GM12878 (cell line): ENCODE measurements at regions not wholly inside any gene's neighbourhood (a gene's known extent, or its start where the extent isn't known, plus 50 kb on each side); places are given as distances from the start of the nearest gene placed in this dataset.

ENCODE experiments used
- ATAC-seq: fragments of 200-7000 bp; cut with Tn5 transposase; 3 replicates; pipeline ENCODE4 v1.9.1; 2020; ENCODE audit warnings: mild to moderate bottlenecking, moderate library complexity
- BruUV-seq: library from RNA; stranded (reverse); fragments of 400-500 nt; replicated peaks from 2 replicates; lab custom pipeline; 2021; lab: Mats Ljungman, UMichigan
- CTCF ChIA-PET: fragments of 300-600 bp; sonication (Branson Sonifier 250); formaldehyde crosslinking; extraction: SDS; loops from one replicate; lab custom pipeline; 2021; ENCODE audit warnings: inconsistent platforms; lab: Yijun Ruan, JAX
- POLR2A ChIA-PET: fragments of 350-600 bp; formaldehyde crosslinking; extraction: SDS; loops from one replicate; lab custom pipeline; 2021; ENCODE audit warnings: inconsistent platforms; lab: Charles Lee
- RAD21 ChIA-PET: fragments of 300-600 bp; sonication (Branson Sonifier 250); formaldehyde crosslinking; loops from one replicate; lab custom pipeline; 2023; ENCODE audit warnings: antibody characterized with exemption; ENCODE audit not compliant: unreplicated experiment; lab: Charles Lee
- SMC1A ChIA-PET: fragments of 300-600 bp; sonication (Branson Sonifier 250); formaldehyde crosslinking; loops from one replicate; lab custom pipeline; 2023; ENCODE audit not compliant: unreplicated experiment, uncharacterized antibody; lab: Charles Lee
- DNase-seq: peaks from one replicate; pipeline ENCODE4 v3.0.0-alpha.2; 2011; ENCODE audit warnings: low read depth, low spot score
- FAIRE-seq: peaks from 3 replicates; lab custom pipeline; 2011; peaks lifted over from hg19 to GRCh38; lab: Jason Lieb, UNC
- H2AFZ ChIP-seq: 2 replicates; pipeline ENCODE4 v1.6.0; 2011; ENCODE audit warnings: low read depth, low read length, control low read depth; ENCODE audit not compliant: control insufficient read depth
- H3K27ac ChIP-seq: 2 replicates; pipeline ENCODE4 v1.5.1; 2011; ENCODE audit warnings: control low read depth; ENCODE audit not compliant: control insufficient read depth, insufficient read depth
- H3K27me3 ChIP-seq, 2 experiments: replicated peaks in 1 of 2; 2 replicates each; pipeline versions ENCODE4 v1.6.0 to v1.6.1; 2011; ENCODE audit warnings: low read length in 1 of 2; ENCODE audit not compliant: control insufficient read depth in 2 of 2, insufficient read depth in 2 of 2
- H3K36me3 ChIP-seq, 2 experiments: 2 replicates each; pipeline ENCODE4 v1.5.1; 2011; ENCODE audit warnings: low read length in 1 of 2; ENCODE audit not compliant: control insufficient read depth in 2 of 2, insufficient read depth in 2 of 2
- H3K4me1 ChIP-seq: 2 replicates; pipeline ENCODE4 v1.6.1; 2011; ENCODE audit warnings: mild to moderate bottlenecking, low read length, moderate library complexity, mixed read lengths; ENCODE audit not compliant: control insufficient read depth, insufficient read depth
- H3K4me2 ChIP-seq: 2 replicates; pipeline ENCODE4 v1.6.0; 2011; ENCODE audit warnings: control low read depth; ENCODE audit not compliant: control insufficient read depth, insufficient read depth
- H3K4me3 ChIP-seq: fragments of 200-600 bp; sonication (generic); 2 replicates; pipeline ENCODE4 v1.5.1; 2016
- H3K79me2 ChIP-seq: 2 replicates; pipeline ENCODE4 v1.6.0; 2011; ENCODE audit warnings: low read length; ENCODE audit not compliant: control insufficient read depth, insufficient read depth
- H3K9ac ChIP-seq: 2 replicates; pipeline ENCODE4 v1.8.0; 2011; ENCODE audit warnings: low read length, control low read depth, mixed read lengths; ENCODE audit not compliant: control insufficient read depth, insufficient read depth
- H3K9me3 ChIP-seq: replicated peaks from 3 replicates; pipeline ENCODE4 v1.5.1; 2011; ENCODE audit warnings: mild to moderate bottlenecking, low read length; ENCODE audit not compliant: control insufficient read depth, insufficient read depth
- H4K20me1 ChIP-seq: 2 replicates; pipeline ENCODE4 v1.6.0; 2011; ENCODE audit not compliant: control insufficient read depth, insufficient read depth
- CHD4 ChIP-seq: fragments of 200-600 bp; sonication (generic); IDR thresholded peaks from 2 replicates; pipeline ENCODE4 v1.6.1; 2016; ENCODE audit warnings: mild to moderate bottlenecking
- DPF2 ChIP-seq: fragments of 450-650 bp; IDR thresholded peaks from 2 replicates; pipeline ENCODE4 v1.6.1; 2017; ENCODE audit warnings: mild to moderate bottlenecking
- NBN ChIP-seq: fragments of 450-650 bp; IDR thresholded peaks from 2 replicates; pipeline ENCODE4 v1.6.1; 2016
- NFYA ChIP-seq: IDR thresholded peaks from 2 replicates; pipeline ENCODE4 v1.6.1; 2011; ENCODE audit warnings: low read depth, mild to moderate bottlenecking, low read length, improper control_type of control experiment, borderline replicate concordance
- NKRF ChIP-seq: fragments of 450-650 bp; conservative IDR thresholded peaks from 2 replicates; pipeline ENCODE4 v1.6.1; 2017; ENCODE audit warnings: mild to moderate bottlenecking, moderate library complexity
- YBX1 ChIP-seq: fragments of 450-650 bp; IDR thresholded peaks from 2 replicates; pipeline ENCODE4 v1.6.1; 2016; ENCODE audit warnings: antibody characterized with exemption
- YY1 ChIP-seq: IDR thresholded peaks from 2 replicates; pipeline ENCODE4 v1.6.1; 2011; ENCODE audit warnings: low read depth, mild to moderate bottlenecking, low read length
- ZNF207 ChIP-seq: fragments of 450-650 bp; IDR thresholded peaks from 2 replicates; pipeline ENCODE4 v1.6.1; 2014; ENCODE audit warnings: antibody characterized with exemption, mild to moderate bottlenecking, borderline replicate concordance
- ZNF592 ChIP-seq: fragments of 450-650 bp; IDR thresholded peaks from 2 replicates; pipeline ENCODE4 v1.6.1; 2017; ENCODE audit warnings: mild to moderate bottlenecking, moderate library complexity
- WGBS: methylation state at CpG from one replicate; pipeline ENCODE4 v1.1.6; 2016; ENCODE audit warnings: low lambda C conversion rate; ENCODE audit not compliant: insufficient replicate concordance, insufficient coverage; ENCODE audit errors: missing lambda C conversion rate; 5-methylcytosine and 5-hydroxymethylcytosine counted together
- in situ Hi-C: fragments of 300-500 bp; cut with MboI; formaldehyde crosslinking; loops from 9 replicates; pipeline ENCODE4 v1.14.3; 2018; ENCODE audit warnings: mixed read lengths
- intact Hi-C: fragments of 100-400 bp; cut with micrococcal nuclease; formaldehyde crosslinking; loops from one replicate; pipeline ENCODE4 v1.14.2; 2022; ENCODE audit not compliant: unreplicated experiment

DNA sequence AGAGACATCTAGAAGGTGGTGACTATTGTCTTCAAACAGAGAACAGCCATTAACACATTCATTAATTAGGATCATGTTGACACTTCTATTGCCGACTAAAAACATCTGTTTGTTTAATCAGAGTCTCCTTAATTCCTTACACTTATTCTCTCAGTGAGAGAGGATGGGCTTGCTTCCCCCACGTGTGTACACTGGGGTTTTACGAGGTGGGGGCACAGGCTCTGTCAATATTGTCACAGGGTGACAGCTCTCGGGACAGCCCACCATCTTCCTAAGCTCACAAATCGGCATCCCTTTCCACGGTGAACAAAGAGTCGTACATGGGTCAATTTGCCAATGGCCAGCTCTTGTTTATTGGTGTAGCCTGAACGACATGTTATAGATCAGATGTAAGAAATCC lies 413.2 kb downstream of the MIAT start:
- no peak overlapping the region for H3K4me3 ChIP-seq
- TF ChIP-seq CHD4 (no peak), YY1 (no peak), NKRF (no peak), YBX1 (no peak), ZNF592 (no peak), DPF2 (no peak), NFYA (no peak), ZNF207 (no peak), NBN (no peak)
- RAD21 ChIA-PET, result no interaction called here
- no peaks in the 10 kb centered on the region for H3K79me2 ChIP-seq
- DNase-seq (no peak), FAIRE-seq (no peak), ATAC-seq (no peak)
- CTCF ChIA-PET, result no interaction called here
- no peak overlapping the region for H2AFZ ChIP-seq
- H3K27me3 ChIP-seq, result no peaks in the 10 kb centered on the region; a peak in 1 of 4 replicates
- WGBS, result 6% methylated on average over 8 of the region's 8 CpGs
- BruUV-seq, result no TSS peak
- H3K27ac ChIP-seq, result no peak overlapping the region
- H3K4me2 ChIP-seq, result no peak overlapping the region
- SMC1A ChIA-PET, result no interaction called here
- no peak overlapping the region for H3K9ac ChIP-seq
- H3K4me1 ChIP-seq, result no peaks in the 10 kb centered on the region
- H4K20me1 ChIP-seq, result no peaks in the 10 kb centered on the region
- in situ Hi-C loops (no loop called here), intact Hi-C loops (no loop called here)
- no peaks in the 10 kb centered on the region for H3K9me3 ChIP-seq
- POLR2A ChIA-PET, result no interaction called here
- H3K36me3 ChIP-seq, result no peaks in the 10 kb centered on the region
